ENCODE measurements at regions not wholly inside any gene's neighbourhood (a gene's known extent, or its start where the extent isn't known, plus 50 kb on each side); places are given as distances from the start of the nearest gene placed in this dataset.
"Not testable (repeated sequence)": the region's sequence is repeated elsewhere in the genome, so short reads cannot be mapped to it uniquely, and the experiment has no call there.

DNA sequence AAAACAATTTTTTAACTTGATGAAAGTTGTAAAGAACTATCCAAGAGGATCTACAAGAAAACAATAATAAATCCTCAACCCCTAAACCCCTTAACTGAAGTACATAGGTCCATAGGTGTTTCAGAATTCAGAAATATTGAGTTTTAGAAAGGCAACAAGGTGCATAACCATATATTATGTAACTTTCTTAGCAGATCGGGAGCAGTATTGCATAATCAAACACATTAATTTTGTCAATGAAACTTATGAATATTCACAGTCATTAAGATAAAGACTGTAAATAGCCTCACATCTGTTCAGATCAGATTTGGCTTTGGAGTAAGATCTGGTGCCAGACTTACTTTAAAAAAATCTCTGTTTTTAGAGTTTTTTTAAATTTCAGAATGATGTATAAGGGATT lies 647.1 kb upstream of the FLRT2 start:
- Mint-ChIP-seq H3K27me3 (no peaks in the 10 kb centered on the region), H3K4me3 (no peak overlapping the region), H3K9me3 (peaks cover 3% of the 10 kb centered on the region), H3K27ac (no peak overlapping the region), H3K36me3 (ENCODE audit: low read depth) (no peaks in the 10 kb centered on the region), H3K4me1 (no peaks in the 10 kb centered on the region)
- intact Hi-C loops (cut with micrococcal nuclease): no loop called here
- no peak for DNase-seq

DNA sequence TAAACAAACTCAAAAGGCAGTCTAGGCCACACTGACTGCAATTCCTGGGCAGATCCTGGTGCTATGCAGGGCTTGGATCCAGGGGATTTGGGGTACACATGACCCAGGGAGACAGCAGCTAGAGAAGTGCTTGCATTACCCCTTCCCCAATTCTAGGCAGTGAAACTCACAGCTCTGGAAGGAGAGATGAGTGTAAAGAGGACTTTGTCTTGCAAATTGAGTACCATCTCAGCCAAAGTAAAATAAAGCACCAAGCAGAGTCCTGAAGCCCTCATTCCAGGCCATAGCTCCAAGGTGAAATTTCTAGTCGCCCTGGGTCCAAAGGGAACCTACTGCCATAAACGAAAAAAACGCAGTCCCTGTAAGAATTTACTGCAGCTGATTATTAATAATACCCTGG lies 644.9 kb upstream of the FLRT2 start:
- no peaks in the 10 kb centered on the region for H3K36me3 Mint-ChIP-seq (ENCODE audit: low read depth)
- no peaks in the 10 kb centered on the region for H3K4me1 Mint-ChIP-seq
- peaks cover 6% of the 10 kb centered on the region for H3K9me3 Mint-ChIP-seq
- H3K27ac Mint-ChIP-seq: no peak overlapping the region
- DNase-seq: no peak
- H3K27me3 Mint-ChIP-seq: no peaks in the 10 kb centered on the region
- H3K4me3 Mint-ChIP-seq: no peak overlapping the region
- intact Hi-C loops (cut with micrococcal nuclease): no loop called here

DNA sequence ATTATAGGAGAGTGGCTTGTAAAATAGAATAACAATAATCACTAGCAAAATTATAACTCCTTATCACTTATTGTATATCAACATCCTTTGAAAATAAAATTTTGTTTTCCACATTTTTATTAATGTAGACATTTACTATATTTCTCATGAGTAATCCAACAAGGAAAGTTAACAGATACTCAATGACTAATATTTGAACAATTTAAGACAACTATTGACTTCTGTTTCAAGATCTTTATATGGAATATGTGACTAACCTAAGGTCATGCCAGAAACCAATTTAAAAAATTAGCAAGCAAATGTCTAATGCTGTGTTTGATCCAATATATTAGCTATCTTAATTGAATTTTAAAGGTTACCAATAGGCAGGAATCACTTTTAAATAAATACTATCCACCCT lies 638.5 kb upstream of the FLRT2 start:
- Mint-ChIP-seq H3K27ac (no peak overlapping the region), H3K9me3 (peaks cover 3% of the 10 kb centered on the region), H3K27me3 (no peaks in the 10 kb centered on the region), H3K4me3 (no peak overlapping the region), H3K4me1 (no peaks in the 10 kb centered on the region), H3K36me3 (ENCODE audit: low read depth) (no peaks in the 10 kb centered on the region)
- intact Hi-C loops (cut with micrococcal nuclease): no loop called here
- no peak for DNase-seq

DNA sequence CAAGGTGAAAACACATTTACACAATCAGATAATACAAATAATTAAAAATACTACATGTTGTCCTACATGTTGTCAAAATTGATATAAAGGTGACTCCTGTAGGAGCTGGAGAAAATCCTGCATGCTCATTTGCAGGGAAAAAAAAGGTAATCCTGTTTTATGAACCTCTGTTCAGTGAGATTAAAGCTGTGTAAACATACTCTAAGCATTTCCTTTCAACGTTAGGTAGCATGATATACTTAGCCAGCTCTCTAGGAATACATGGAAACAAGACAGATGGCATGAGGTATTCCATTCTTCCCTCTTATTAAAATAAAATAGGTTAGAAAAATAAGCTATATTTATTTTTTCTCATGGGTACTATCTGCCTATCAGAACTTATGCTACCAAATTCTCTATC lies 635.7 kb upstream of the FLRT2 start:
- intact Hi-C loops (cut with micrococcal nuclease): no loop called here
- Mint-ChIP-seq H3K9me3 (peaks cover 6% of the 10 kb centered on the region), H3K4me1 (no peaks in the 10 kb centered on the region), H3K36me3 (ENCODE audit: low read depth) (no peaks in the 10 kb centered on the region), H3K27ac (no peak overlapping the region), H3K27me3 (no peaks in the 10 kb centered on the region), H3K4me3 (no peak overlapping the region)
- DNase-seq: no peak

DNA sequence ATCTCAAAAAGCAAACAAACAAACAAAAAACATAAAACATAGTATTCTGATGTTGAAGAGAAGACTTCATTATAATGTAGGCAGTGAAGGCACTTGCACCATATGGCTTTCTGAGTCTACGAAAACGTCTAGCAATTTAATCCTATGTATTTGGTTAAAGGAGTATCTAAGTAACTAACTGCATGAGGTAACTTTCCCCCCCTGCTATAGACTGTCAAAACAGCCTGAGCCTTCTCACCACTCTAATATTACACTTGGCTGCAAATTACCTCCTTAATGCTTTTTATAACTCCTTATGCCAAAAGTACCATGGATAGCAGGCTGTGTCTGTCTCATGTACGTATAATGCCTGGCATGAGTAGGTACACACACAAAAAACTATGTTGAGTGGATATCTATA lies 607.6 kb upstream of the FLRT2 start:
- H3K27me3 Mint-ChIP-seq: no peaks in the 10 kb centered on the region
- no peak overlapping the region for H3K4me3 Mint-ChIP-seq
- peaks cover 5% of the 10 kb centered on the region for H3K9me3 Mint-ChIP-seq
- no peaks in the 10 kb centered on the region for H3K36me3 Mint-ChIP-seq (ENCODE audit: low read depth)
- H3K4me1 Mint-ChIP-seq: no peaks in the 10 kb centered on the region
- DNase-seq: no peak
- no peak overlapping the region for H3K27ac Mint-ChIP-seq
- intact Hi-C loops (cut with micrococcal nuclease): no loop called here

DNA sequence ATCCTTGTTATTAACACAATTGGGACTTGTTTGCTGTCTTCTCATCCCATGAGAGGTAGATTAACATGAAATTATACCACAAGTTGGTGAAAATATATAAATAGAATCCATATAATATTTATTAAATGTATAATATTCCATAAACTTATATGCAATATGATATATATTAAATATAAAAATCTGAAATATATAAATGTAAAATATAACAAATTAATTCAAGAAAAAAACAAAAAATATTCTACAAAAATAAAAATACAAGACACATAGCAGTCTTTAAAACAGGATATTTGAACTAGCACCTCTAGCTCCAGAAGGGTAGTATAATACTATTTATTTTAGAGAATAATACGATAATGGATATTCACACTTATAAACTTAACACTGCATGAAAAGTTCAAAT lies 603.3 kb upstream of the FLRT2 start:
- intact Hi-C loops (cut with micrococcal nuclease): no loop called here
- no peaks in the 10 kb centered on the region for H3K36me3 Mint-ChIP-seq (ENCODE audit: low read depth)
- DNase-seq: no peak
- H3K27ac Mint-ChIP-seq: no peak overlapping the region
- no peaks in the 10 kb centered on the region for H3K4me1 Mint-ChIP-seq
- H3K4me3 Mint-ChIP-seq: no peak overlapping the region
- no peaks in the 10 kb centered on the region for H3K9me3 Mint-ChIP-seq
- H3K27me3 Mint-ChIP-seq: no peaks in the 10 kb centered on the region

DNA sequence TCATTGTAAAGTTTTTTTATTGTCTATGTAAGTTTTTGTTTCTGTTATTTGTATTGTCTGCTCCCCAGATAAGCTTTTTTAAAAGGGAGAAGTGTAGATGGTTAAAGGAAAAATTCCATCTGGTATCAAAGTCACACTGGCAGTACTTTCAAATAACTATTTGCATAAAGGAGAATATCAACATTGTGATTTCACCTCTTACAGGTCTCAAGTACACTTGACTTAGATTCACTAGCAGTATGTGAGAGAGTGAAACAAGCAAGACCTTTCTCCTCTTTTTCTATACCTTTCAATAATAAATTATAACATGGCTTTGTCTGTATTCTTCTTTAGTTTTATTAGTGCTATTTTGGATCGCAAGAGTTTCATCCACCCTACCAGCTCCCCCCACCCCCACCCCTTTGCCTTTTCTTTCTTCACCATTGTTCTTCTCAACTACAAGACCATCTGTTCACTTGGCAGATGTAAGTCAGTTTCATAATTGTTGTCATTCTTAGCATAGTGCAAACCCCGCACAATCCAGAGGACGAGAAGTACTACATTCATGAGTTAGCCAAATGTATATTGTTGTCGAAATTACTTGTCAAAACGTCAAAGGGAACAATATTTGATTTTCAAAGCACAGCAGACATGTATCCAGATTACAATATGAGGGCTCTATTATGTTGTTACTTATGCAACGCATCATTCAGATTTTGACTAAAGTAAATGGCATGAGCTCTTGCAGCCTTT lies 602.7 kb upstream of the FLRT2 start:
- Mint-ChIP-seq H3K9me3 (no peaks in the 10 kb centered on the region), H3K36me3 (ENCODE audit: low read depth) (no peaks in the 10 kb centered on the region), H3K27me3 (no peaks in the 10 kb centered on the region), H3K27ac (no peak overlapping the region), H3K4me3 (no peak overlapping the region), H3K4me1 (no peaks in the 10 kb centered on the region)
- DNase-seq: no peak
- intact Hi-C loops (cut with micrococcal nuclease): no loop called here

DNA sequence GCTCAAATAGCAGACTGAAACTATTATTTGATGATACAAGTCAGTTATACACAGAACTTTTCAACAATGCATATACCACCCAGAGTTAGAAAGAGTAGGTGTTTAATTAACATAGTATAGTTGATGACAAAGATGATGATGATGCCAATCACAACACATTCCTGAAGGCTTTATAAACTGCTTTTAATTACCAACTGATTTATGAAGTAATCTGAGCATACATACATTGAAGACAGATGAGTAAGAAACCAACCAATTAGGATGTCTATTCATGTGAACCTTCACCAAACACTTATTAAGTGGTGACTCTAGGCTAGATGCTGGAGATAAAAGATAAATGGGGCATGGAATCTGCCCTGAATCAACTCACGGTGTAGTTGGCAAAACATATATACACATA lies 600.9 kb upstream of the FLRT2 start:
- DNase-seq: no peak
- Mint-ChIP-seq H3K4me1 (no peaks in the 10 kb centered on the region), H3K4me3 (no peak overlapping the region), H3K36me3 (ENCODE audit: low read depth) (no peaks in the 10 kb centered on the region), H3K27me3 (no peaks in the 10 kb centered on the region), H3K9me3 (no peaks in the 10 kb centered on the region), H3K27ac (no peak overlapping the region)
- intact Hi-C loops (cut with micrococcal nuclease): no loop called here

DNA sequence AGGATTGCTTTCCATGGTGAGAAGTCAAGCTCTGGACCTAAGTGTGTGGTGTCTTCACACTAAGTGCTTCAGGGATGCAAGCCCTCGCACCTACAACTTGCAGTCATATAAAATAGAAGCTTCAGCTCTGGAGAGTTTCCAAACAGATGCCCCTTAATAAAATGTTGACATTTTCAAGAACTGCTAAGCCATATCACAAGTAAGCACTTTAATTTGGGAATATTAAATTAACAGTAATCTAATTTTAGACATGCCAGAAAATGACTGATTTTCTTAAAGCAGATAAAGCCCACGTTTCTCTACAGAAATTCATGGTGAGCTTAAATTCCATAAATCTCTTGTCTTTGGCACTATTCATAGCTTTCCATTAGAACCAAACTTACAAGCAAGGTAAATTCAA lies 600.1 kb upstream of the FLRT2 start:
- no peak for DNase-seq
- no peaks in the 10 kb centered on the region for H3K36me3 Mint-ChIP-seq (ENCODE audit: low read depth)
- no peak overlapping the region for H3K4me3 Mint-ChIP-seq
- H3K9me3 Mint-ChIP-seq: no peaks in the 10 kb centered on the region
- H3K27me3 Mint-ChIP-seq: no peaks in the 10 kb centered on the region
- no peak overlapping the region for H3K27ac Mint-ChIP-seq
- H3K4me1 Mint-ChIP-seq: no peaks in the 10 kb centered on the region
- intact Hi-C loops (cut with micrococcal nuclease): no loop called here

DNA sequence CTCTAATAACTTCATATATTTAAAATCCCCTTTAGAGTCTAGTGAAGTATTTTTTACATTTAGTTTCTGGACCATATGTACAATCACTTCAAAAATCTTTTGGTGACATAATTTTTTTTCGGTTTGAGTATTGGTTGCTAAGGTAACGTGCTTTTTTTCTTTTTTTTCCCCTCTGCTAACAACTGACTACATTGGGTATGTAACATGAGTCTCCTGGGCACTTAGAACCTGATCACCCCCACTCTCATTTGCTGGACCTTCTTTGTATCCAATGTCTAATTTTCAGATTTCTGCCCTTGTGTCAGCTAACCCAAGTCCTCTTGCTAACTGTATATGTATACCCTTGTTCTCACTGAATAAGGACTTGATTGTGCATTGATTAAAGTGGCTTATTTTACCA lies 592.9 kb upstream of the FLRT2 start:
- no peak overlapping the region for H3K27ac Mint-ChIP-seq
- DNase-seq: no peak
- H3K9me3 Mint-ChIP-seq: peaks cover 8% of the 10 kb centered on the region
- H3K36me3 Mint-ChIP-seq (ENCODE audit: low read depth): no peaks in the 10 kb centered on the region
- H3K4me3 Mint-ChIP-seq: no peak overlapping the region
- no peaks in the 10 kb centered on the region for H3K27me3 Mint-ChIP-seq
- intact Hi-C loops (cut with micrococcal nuclease): no loop called here
- H3K4me1 Mint-ChIP-seq: no peaks in the 10 kb centered on the region

DNA sequence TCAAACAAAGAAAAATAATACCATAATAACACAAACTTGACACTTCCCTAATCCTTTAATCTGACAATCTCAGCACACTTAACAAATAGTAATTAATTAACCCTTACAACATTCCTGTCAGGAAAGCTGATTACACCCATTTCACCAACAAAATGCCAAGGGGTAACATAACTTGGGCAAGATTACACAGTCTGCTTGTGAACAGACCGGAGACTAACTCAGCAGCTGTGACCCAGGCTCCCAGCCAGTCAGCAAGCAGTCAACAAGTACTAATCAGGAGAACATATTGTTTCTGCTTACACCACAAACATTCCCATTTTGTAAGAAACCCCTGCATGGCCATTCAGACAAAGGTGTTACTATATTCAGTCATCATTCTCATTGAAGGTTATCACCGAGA lies 592.5 kb upstream of the FLRT2 start:
- Mint-ChIP-seq H3K9me3 (peaks cover 8% of the 10 kb centered on the region), H3K4me1 (no peaks in the 10 kb centered on the region), H3K27ac (no peak overlapping the region), H3K27me3 (no peaks in the 10 kb centered on the region), H3K36me3 (ENCODE audit: low read depth) (no peaks in the 10 kb centered on the region), H3K4me3 (no peak overlapping the region)
- no peak for DNase-seq
- intact Hi-C loops (cut with micrococcal nuclease): no loop called here

DNA sequence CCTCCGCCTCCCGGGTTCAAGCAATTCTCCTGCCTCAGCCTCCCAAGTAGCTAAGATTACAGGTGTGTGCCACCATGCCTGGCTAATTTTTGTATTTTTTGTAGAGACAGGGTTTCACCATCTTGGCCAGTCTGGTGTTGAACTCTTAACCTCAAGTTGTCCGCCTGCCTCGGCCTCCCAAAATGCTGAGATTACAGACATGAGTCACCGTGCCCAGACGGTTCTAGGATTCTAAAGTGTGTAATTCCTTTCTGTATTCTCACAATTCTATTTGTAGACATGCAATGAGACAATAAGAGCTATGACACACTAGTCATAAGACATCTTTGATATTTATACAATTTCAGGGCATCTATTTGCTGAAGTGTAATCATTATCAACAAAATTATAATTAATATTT lies 585.0 kb upstream of the FLRT2 start:
- H3K27ac Mint-ChIP-seq; H3K36me3 Mint-ChIP-seq (ENCODE audit: low read depth); DNase-seq; H3K4me3 Mint-ChIP-seq; H3K4me1 Mint-ChIP-seq; intact Hi-C loops (cut with micrococcal nuclease); H3K9me3 Mint-ChIP-seq; H3K27me3 Mint-ChIP-seq: not testable (repeated sequence)

DNA sequence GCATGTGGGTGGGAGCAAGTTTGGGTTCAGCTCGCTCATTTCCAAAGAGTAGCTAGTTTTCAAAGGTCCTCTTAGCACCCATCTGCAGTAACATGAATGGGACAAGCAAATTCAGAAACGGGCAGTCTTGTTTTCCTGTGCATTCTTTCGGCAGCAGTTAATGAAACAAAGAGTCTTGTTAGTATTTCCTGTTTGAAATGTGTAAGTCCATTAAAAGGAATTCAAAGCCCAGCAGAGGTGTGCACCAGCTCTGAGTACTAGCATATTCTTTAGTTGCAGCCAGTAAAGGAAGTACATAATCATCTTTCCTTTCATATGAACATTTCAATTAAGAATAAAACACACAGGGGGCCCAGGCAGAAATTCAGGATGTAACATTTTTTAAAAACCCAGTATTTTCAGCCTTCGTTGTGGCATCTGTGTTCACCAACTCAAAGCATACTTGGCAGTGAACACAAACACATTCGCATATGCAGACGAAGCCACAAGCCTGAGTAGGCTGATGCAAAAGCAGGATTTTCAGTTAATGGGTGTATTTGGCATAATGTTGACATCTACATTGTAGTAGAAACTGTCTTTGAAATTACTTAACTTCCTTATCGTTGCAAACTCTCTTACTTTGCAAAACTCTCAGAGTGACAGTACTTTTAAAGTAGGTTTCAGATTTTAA lies 570.0 kb upstream of the FLRT2 start:
- no peaks in the 10 kb centered on the region for H3K36me3 Mint-ChIP-seq (ENCODE audit: low read depth)
- intact Hi-C loops (cut with micrococcal nuclease): no loop called here
- H3K27me3 Mint-ChIP-seq: no peaks in the 10 kb centered on the region
- peaks cover 16% of the 10 kb centered on the region for H3K9me3 Mint-ChIP-seq
- no peaks in the 10 kb centered on the region for H3K4me1 Mint-ChIP-seq
- no peak overlapping the region for H3K27ac Mint-ChIP-seq
- DNase-seq: no peak
- H3K4me3 Mint-ChIP-seq: no peak overlapping the region

DNA sequence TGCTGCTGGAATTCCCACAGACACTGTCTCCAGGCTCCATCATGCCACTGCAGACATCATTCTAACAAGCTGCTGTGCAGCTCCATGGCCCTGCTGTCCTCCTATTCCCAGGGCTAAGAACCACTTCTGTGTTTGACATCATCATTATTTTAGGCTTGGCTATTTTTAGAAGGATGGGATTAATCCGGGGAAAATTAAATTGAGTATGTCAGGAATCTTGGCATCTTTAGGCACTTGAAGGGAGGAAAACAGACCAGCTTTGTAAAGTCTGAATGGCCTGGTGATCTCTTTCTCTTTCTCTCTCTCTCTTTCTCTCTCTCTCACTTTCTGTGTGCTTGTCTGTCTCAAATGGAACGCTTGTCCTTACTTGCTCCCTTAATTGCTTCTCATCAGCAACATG lies 568.3 kb upstream of the FLRT2 start:
- H3K27ac Mint-ChIP-seq: no peak overlapping the region
- no peaks in the 10 kb centered on the region for H3K4me1 Mint-ChIP-seq
- intact Hi-C loops (cut with micrococcal nuclease): no loop called here
- no peaks in the 10 kb centered on the region for H3K27me3 Mint-ChIP-seq
- H3K9me3 Mint-ChIP-seq: peaks cover 13% of the 10 kb centered on the region
- no peak overlapping the region for H3K4me3 Mint-ChIP-seq
- no peaks in the 10 kb centered on the region for H3K36me3 Mint-ChIP-seq (ENCODE audit: low read depth)
- no peak for DNase-seq

DNA sequence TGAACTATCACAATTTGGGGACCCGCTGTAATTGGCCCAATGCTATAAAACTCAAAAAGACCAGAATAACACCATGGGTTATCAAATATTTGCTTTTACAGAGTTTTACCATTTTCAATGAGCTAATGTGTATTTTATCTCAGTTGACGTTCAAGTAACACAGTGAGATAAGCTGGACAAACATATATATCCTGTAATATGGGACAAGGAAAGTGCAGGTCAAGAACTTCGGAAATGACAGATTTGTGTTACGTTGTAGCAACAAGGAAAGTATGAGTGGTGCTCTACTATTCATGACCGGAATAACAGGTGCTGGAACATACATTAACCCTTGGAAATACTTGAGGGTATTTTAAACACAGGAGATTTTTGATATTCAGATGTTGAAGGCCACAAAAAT lies 566.4 kb upstream of the FLRT2 start:
- Mint-ChIP-seq H3K27ac (no peak overlapping the region), H3K27me3 (no peaks in the 10 kb centered on the region)

More for the DNA sequence above, 566.4 kb upstream of the FLRT2 start:
- DNase-seq: no peak
- Mint-ChIP-seq H3K36me3 (ENCODE audit: low read depth) (no peaks in the 10 kb centered on the region), H3K4me3 (no peak overlapping the region), H3K9me3 (peaks cover 8% of the 10 kb centered on the region), H3K4me1 (no peaks in the 10 kb centered on the region)
- intact Hi-C loops (cut with micrococcal nuclease): no loop called here
